Left lung (tissue), 4 donors: ENCODE measurements at regions not wholly inside any gene's neighbourhood (a gene's known extent, or its start where the extent isn't known, plus 50 kb on each side); places are given as distances from the start of the nearest gene placed in this dataset.

Experiments
- ATAC-seq: fragments of 200-7000 bp; cut with Tn5 transposase; one replicate; pipeline ENCODE4 v1.9.1; 2020; ENCODE audit warnings: moderate library complexity
- DNase-seq, 4 donors: peaks; one replicate each; pipeline ENCODE4 v3.0.0-alpha.2; 2013 to 2020
- H3K27ac ChIP-seq, 2 donors: fragments of 200-600 bp; sonication (generic) in 1 of 2; one replicate each; pipeline versions ENCODE4 v1.5.0 to v1.8.0; 2020 to 2021
- H3K27me3 ChIP-seq, 2 donors: fragments of 200-600 bp; sonication (generic) in 1 of 2; one replicate each; pipeline versions ENCODE4 v1.5.0 to v1.8.0; 2020 to 2021
- H3K36me3 ChIP-seq, 2 donors: fragments of 200-600 bp; sonication (generic) in 1 of 2; one replicate each; pipeline versions ENCODE4 v1.5.0 to v1.8.0; 2020 to 2021
- H3K4me1 ChIP-seq, 2 donors: fragments of 200-600 bp; one replicate each; pipeline ENCODE4 v1.8.0; 2021
- H3K4me3 ChIP-seq, 2 donors: fragments of 200-600 bp; sonication (generic) in 1 of 2; one replicate each; pipeline versions ENCODE4 v1.5.0 to v1.8.0; 2020 to 2021; ENCODE audit warnings: mild to moderate bottlenecking in 1 of 2
- H3K9me3 ChIP-seq, 2 donors: fragments of 200-600 bp; sonication (generic) in 1 of 2; one replicate each; pipeline versions ENCODE4 v1.5.0 to v1.8.0; 2020 to 2021
- CTCF ChIP-seq, 2 donors: fragments of 200-600 bp; sonication (generic) in 1 of 2; IDR thresholded peaks; one replicate each; pipeline versions ENCODE4 v1.5.0 to v1.8.0; 2021; ENCODE audit warnings: antibody characterized with exemption in 2 of 2
- intact Hi-C, 2 donors: fragments of 100-400 bp; cut with DNase I; formaldehyde crosslinking; loops; one replicate each; pipeline versions ENCODE4 v1.11.2 to v1.14.2; 2022
- donor health status: DM: no; HTN: yes; CAD: no.
- donor health status: DM: no; HTN: no; CAD: no.

- H3K9me3 ChIP-seq = peaks cover 0 to 54% of the 10 kb centered on the region in 2 donors
- no peaks in the 10 kb centered on the region for H3K4me1 ChIP-seq
- H3K4me3 ChIP-seq = no peak overlapping the region
- no peak overlapping the region for H3K27ac ChIP-seq
- intact Hi-C loops = no loop called here
- no peaks in the 10 kb centered on the region for H3K36me3 ChIP-seq
- no peak for TF ChIP-seq CTCF (IDR thresholded peaks at IDR 0.05)
- ATAC-seq = no peak
- DNase-seq = no peak
- no peaks in the 10 kb centered on the region for H3K27me3 ChIP-seq
Observed at GRCh38 chr6:101066481-101066880, 185.4 kb upstream of the ASCC3 start.

GRCh38 chr6:101069191-101069795, 188.2 kb upstream of the ASCC3 start:
- Histone ChIP-seq H3K4me1 (no peaks in the 10 kb centered on the region), H3K9me3 (peaks cover 0 to 48% of the 10 kb centered on the region in 2 donors), H3K4me3 (no peak overlapping the region), H3K27me3 (no peaks in the 10 kb centered on the region), H3K27ac (no peak overlapping the region), H3K36me3 (no peaks in the 10 kb centered on the region)
- DNase-seq (no peak), ATAC-seq (no peak)
- no peak for TF ChIP-seq CTCF (IDR thresholded peaks at IDR 0.05)
- intact Hi-C loops = no loop called here

- no peaks in the 10 kb centered on the region for H3K36me3 ChIP-seq
- no peaks in the 10 kb centered on the region for H3K27me3 ChIP-seq
- no peak for TF ChIP-seq CTCF (IDR thresholded peaks at IDR 0.05)
- H3K27ac ChIP-seq = no peak overlapping the region
- peaks cover 0 to 48% of the 10 kb centered on the region in 2 donors for H3K9me3 ChIP-seq
- H3K4me1 ChIP-seq = no peaks in the 10 kb centered on the region
- intact Hi-C loops = no loop called here
- ATAC-seq = no peak
- DNase-seq = peak in 1 of 4 donors; percentile 65
- no peak overlapping the region for H3K4me3 ChIP-seq
Observed at GRCh38 chr6:101070044-101070608, 189.0 kb upstream of the ASCC3 start.

GRCh38 chr6:101077344-101077743, 196.2 kb upstream of the ASCC3 start:
- TF ChIP-seq CTCF (IDR thresholded peaks at IDR 0.05) = no peak
- DNase-seq (no peak), ATAC-seq (no peak)
- no peaks in the 10 kb centered on the region for H3K4me1 ChIP-seq
- no peak overlapping the region for H3K4me3 ChIP-seq
- intact Hi-C loops = no loop called here
- no peak overlapping the region for H3K27ac ChIP-seq
- peaks cover 0 to 8% of the 10 kb centered on the region in 2 donors for H3K9me3 ChIP-seq
- no peaks in the 10 kb centered on the region for H3K36me3 ChIP-seq
- no peaks in the 10 kb centered on the region for H3K27me3 ChIP-seq

- no peaks in the 10 kb centered on the region for H3K4me1 ChIP-seq
- no peak overlapping the region for H3K27ac ChIP-seq
- H3K27me3 ChIP-seq = no peaks in the 10 kb centered on the region
- intact Hi-C loops = no loop called here
- ATAC-seq (no peak), DNase-seq (no peak)
- no peaks in the 10 kb centered on the region for H3K36me3 ChIP-seq
- H3K4me3 ChIP-seq = no peak overlapping the region
- peaks cover 0 to 5% of the 10 kb centered on the region in 2 donors for H3K9me3 ChIP-seq
- no peak for TF ChIP-seq CTCF (IDR thresholded peaks at IDR 0.05)
Observed at GRCh38 chr6:101079696-101080270, 198.7 kb upstream of the ASCC3 start.
